ENCODE measurements at regions not wholly inside any gene's neighbourhood (a gene's known extent, or its start where the extent isn't known, plus 50 kb on each side); places are given as distances from the start of the nearest gene placed in this dataset.

DNA sequence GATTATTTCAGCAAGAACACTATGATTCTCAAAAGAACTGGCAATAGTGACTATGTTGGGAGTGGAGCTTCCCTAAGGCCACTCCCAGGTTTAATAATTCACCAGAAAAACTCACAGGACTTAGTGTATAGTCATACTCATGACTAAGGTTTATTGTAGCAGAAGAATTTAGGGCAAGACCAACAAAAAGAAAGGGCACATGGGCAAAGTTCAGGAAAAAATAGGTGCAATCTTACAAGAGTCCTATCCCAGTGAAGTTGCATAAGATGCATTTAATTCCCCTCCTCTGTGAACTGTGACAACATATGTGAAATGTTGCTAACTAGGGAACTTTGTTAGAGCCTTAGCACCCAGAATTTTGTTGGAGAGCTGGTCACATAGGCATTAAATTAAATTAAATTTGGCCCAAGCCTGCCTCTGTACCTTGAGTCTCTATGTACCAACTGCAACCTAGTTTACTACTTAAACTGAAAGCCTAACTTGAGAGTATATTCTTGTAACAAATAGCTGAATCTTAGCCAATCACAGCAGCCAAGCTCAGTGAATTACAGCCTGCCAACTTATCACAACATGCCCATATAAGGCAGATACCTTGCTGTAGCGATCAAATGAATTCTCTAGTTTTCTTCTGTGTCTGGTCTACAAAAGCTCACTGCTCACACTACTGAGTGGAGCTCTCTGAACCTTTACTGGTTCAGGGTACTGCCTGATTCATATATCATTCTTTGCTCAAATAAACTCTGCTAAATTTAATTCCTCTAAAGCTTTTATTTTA lies 386.2 kb upstream of the ARHGEF26 start:
- no peak overlapping the region for H3K9ac ChIP-seq (ENCODE audit: insufficient read depth in 1 of 2, low read length in 2 of 2)
- WGBS, 2 donors = 85 to 88% methylated on average over 1 of the region's 1 CpG
- no peak overlapping the region for H3K27ac ChIP-seq (ENCODE audit: low read depth in 1 of 2, low read length in 1 of 2)
- H3K4me3 ChIP-seq = no peak overlapping the region
- TF ChIP-seq, protein P1, sequence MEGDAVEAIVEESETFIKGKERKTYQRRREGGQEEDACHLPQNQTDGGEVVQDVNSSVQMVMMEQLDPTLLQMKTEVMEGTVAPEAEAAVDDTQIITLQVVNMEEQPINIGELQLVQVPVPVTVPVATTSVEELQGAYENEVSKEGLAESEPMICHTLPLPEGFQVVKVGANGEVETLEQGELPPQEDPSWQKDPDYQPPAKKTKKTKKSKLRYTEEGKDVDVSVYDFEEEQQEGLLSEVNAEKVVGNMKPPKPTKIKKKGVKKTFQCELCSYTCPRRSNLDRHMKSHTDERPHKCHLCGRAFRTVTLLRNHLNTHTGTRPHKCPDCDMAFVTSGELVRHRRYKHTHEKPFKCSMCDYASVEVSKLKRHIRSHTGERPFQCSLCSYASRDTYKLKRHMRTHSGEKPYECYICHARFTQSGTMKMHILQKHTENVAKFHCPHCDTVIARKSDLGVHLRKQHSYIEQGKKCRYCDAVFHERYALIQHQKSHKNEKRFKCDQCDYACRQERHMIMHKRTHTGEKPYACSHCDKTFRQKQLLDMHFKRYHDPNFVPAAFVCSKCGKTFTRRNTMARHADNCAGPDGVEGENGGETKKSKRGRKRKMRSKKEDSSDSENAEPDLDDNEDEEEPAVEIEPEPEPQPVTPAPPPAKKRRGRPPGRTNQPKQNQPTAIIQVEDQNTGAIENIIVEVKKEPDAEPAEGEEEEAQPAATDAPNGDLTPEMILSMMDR (IDR thresholded peaks at IDR 0.05; ENCODE audit: control extremely low read depth, extremely low read depth) = no peak
- DNase-seq = no peak
- no peaks in the 10 kb centered on the region for H3K27me3 ChIP-seq (ENCODE audit: control insufficient read depth in 3 of 3, insufficient read depth in 3 of 3, low read length in 2 of 3)
- no peaks in the 10 kb centered on the region for H3K36me3 ChIP-seq (ENCODE audit: control insufficient read depth in 4 of 4, insufficient read depth in 4 of 4, low read length in 4 of 4)
- no peaks in the 10 kb centered on the region for H3K9me3 ChIP-seq (ENCODE audit: control insufficient read depth in 4 of 4, insufficient read depth in 3 of 4, low read length in 3 of 4)
- no peaks in the 10 kb centered on the region for H3K4me1 ChIP-seq (ENCODE audit: control insufficient read depth in 5 of 5, insufficient read depth in 5 of 5, low read length in 5 of 5)
- ATAC-seq (ENCODE audit: insufficient read depth, low FRiP score) = no peak

DNA sequence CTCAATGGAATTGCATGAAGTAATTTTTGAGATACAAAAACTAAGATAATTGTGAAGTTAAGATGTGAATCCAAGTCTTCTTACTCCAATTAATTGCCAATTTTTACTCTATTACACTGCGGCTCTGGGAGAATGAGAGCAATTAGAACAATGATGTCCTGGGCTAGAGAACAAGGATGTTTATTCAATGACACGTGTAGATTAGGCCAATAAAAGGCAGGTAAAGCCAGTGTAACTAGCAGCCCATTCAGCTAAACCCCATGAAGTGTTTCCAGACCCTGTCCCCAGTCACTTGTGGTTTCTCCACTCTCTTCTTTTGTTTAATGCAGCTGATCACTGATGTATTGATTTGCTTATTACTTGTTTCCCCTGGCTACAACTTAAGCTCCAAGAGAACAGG lies 381.1 kb upstream of the ARHGEF26 start:
- no peak for DNase-seq
- ATAC-seq (ENCODE audit: insufficient read depth, low FRiP score) = no peak
- WGBS, 2 donors = 65 to 78% methylated on average over 2 of the region's 2 CpGs
- H3K4me3 ChIP-seq = no peak overlapping the region
- H3K4me1 ChIP-seq (ENCODE audit: control insufficient read depth in 5 of 5, insufficient read depth in 5 of 5, low read length in 5 of 5) = no peaks in the 10 kb centered on the region
- H3K9ac ChIP-seq (ENCODE audit: insufficient read depth in 1 of 2, low read length in 2 of 2) = no peak overlapping the region
- H3K36me3 ChIP-seq (ENCODE audit: control insufficient read depth in 4 of 4, insufficient read depth in 4 of 4, low read length in 4 of 4) = no peaks in the 10 kb centered on the region
- no peak overlapping the region for H3K27ac ChIP-seq (ENCODE audit: low read depth in 1 of 2, low read length in 1 of 2)
- H3K9me3 ChIP-seq (ENCODE audit: control insufficient read depth in 4 of 4, insufficient read depth in 3 of 4, low read length in 3 of 4) = no peaks in the 10 kb centered on the region
- TF ChIP-seq, protein P1 (IDR thresholded peaks at IDR 0.05; ENCODE audit: control extremely low read depth, extremely low read depth) = no peak
- H3K27me3 ChIP-seq (ENCODE audit: control insufficient read depth in 3 of 3, insufficient read depth in 3 of 3, low read length in 2 of 3) = no peaks in the 10 kb centered on the region

DNA sequence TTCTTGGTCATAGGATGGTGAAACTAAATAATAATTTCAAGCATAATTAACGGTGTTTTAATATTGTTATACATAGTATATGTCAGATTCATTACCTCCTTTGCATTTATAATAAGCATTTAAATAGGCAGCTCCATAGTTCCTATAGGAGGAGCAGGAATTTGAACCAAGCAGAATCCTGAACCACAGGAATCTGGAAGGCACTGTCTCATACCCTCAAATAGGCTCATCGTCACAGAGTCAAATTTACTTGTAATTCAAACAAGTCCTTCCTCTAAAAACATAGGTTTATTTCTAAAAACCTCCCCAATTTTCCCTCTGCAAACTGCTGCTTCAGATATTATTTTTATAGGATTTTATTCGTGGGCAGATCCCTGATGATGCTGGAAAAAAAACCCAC lies 376.3 kb upstream of the ARHGEF26 start:
- H3K9ac ChIP-seq (ENCODE audit: insufficient read depth in 1 of 2, low read length in 2 of 2) = no peak overlapping the region
- no peaks in the 10 kb centered on the region for H3K9me3 ChIP-seq (ENCODE audit: control insufficient read depth in 4 of 4, insufficient read depth in 3 of 4, low read length in 3 of 4)
- no peak overlapping the region for H3K4me3 ChIP-seq
- no peak for ATAC-seq (ENCODE audit: insufficient read depth, low FRiP score)
- TF ChIP-seq, protein P1 (IDR thresholded peaks at IDR 0.05; ENCODE audit: control extremely low read depth, extremely low read depth) = no peak
- peaks cover 0 to 15% (median 0%) of the 10 kb centered on the region in 5 donors for H3K4me1 ChIP-seq (ENCODE audit: control insufficient read depth in 5 of 5, insufficient read depth in 5 of 5, low read length in 5 of 5)
- WGBS, 2 donors = 76 to 81% methylated on average over 3 of the region's 3 CpGs
- no peak for DNase-seq
- H3K27ac ChIP-seq (ENCODE audit: low read depth in 1 of 2, low read length in 1 of 2) = no peak overlapping the region
- H3K36me3 ChIP-seq (ENCODE audit: control insufficient read depth in 4 of 4, insufficient read depth in 4 of 4, low read length in 4 of 4) = no peaks in the 10 kb centered on the region
- no peaks in the 10 kb centered on the region for H3K27me3 ChIP-seq (ENCODE audit: control insufficient read depth in 3 of 3, insufficient read depth in 3 of 3, low read length in 2 of 3)

DNA sequence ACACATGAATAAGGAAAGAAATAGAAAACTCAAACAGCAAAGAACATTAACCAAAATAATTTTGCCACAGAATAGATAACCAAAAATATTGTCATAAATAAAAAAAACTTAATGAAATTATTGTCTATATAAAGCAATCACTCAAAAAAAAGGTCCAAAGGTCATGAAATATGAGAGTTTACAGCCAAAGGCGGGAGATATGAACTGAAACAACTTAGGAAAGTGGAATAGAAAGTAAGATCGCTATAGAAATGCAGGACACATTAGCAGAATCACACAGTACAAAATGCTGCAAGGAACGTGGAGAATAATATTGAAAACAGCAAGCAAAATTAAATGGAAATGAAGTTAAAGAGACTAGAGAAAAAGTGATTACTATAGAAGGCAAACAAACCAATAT lies 375.0 kb upstream of the ARHGEF26 start:
- H3K27me3 ChIP-seq (ENCODE audit: control insufficient read depth in 3 of 3, insufficient read depth in 3 of 3, low read length in 2 of 3) = no peaks in the 10 kb centered on the region
- no peaks in the 10 kb centered on the region for H3K9me3 ChIP-seq (ENCODE audit: control insufficient read depth in 4 of 4, insufficient read depth in 3 of 4, low read length in 3 of 4)
- peaks cover 0 to 15% (median 0%) of the 10 kb centered on the region in 5 donors for H3K4me1 ChIP-seq (ENCODE audit: control insufficient read depth in 5 of 5, insufficient read depth in 5 of 5, low read length in 5 of 5)
- ATAC-seq (ENCODE audit: insufficient read depth, low FRiP score) = no peak
- no peak overlapping the region for H3K27ac ChIP-seq (ENCODE audit: low read depth in 1 of 2, low read length in 1 of 2)
- H3K36me3 ChIP-seq (ENCODE audit: control insufficient read depth in 4 of 4, insufficient read depth in 4 of 4, low read length in 4 of 4) = no peaks in the 10 kb centered on the region
- no peak for DNase-seq
- WGBS, 2 donors = 90 to 94% methylated on average over 3 of the region's 3 CpGs
- TF ChIP-seq, protein P1 (IDR thresholded peaks at IDR 0.05; ENCODE audit: control extremely low read depth, extremely low read depth) = no peak
- no peak overlapping the region for H3K4me3 ChIP-seq
- no peak overlapping the region for H3K9ac ChIP-seq (ENCODE audit: insufficient read depth in 1 of 2, low read length in 2 of 2)

Data from lung (tissue), 11 donors.